GM12878 (cell line): ENCODE measurements at regions not wholly inside any gene's neighbourhood (a gene's known extent, or its start where the extent isn't known, plus 50 kb on each side); places are given as distances from the start of the nearest gene placed in this dataset.

Experiments
- ATAC-seq: fragments of 200-7000 bp; cut with Tn5 transposase; 3 replicates; pipeline ENCODE4 v1.9.1; 2020; ENCODE audit warnings: mild to moderate bottlenecking, moderate library complexity
- BruUV-seq: library from RNA; stranded (reverse); fragments of 400-500 nt; replicated peaks from 2 replicates; lab custom pipeline; 2021; lab: Mats Ljungman, UMichigan
- CTCF ChIA-PET: fragments of 300-600 bp; sonication (Branson Sonifier 250); formaldehyde crosslinking; extraction: SDS; loops from one replicate; lab custom pipeline; 2021; ENCODE audit warnings: inconsistent platforms; lab: Yijun Ruan, JAX
- POLR2A ChIA-PET: fragments of 350-600 bp; formaldehyde crosslinking; extraction: SDS; loops from one replicate; lab custom pipeline; 2021; ENCODE audit warnings: inconsistent platforms; lab: Charles Lee
- RAD21 ChIA-PET: fragments of 300-600 bp; sonication (Branson Sonifier 250); formaldehyde crosslinking; loops from one replicate; lab custom pipeline; 2023; ENCODE audit warnings: antibody characterized with exemption; ENCODE audit not compliant: unreplicated experiment; lab: Charles Lee
- SMC1A ChIA-PET: fragments of 300-600 bp; sonication (Branson Sonifier 250); formaldehyde crosslinking; loops from one replicate; lab custom pipeline; 2023; ENCODE audit not compliant: unreplicated experiment, uncharacterized antibody; lab: Charles Lee
- DNase-seq: peaks from one replicate; pipeline ENCODE4 v3.0.0-alpha.2; 2011; ENCODE audit warnings: low read depth, low spot score
- FAIRE-seq: peaks from 3 replicates; lab custom pipeline; 2011; peaks lifted over from hg19 to GRCh38; lab: Jason Lieb, UNC
- H2AFZ ChIP-seq: 2 replicates; pipeline ENCODE4 v1.6.0; 2011; ENCODE audit warnings: low read depth, low read length, control low read depth; ENCODE audit not compliant: control insufficient read depth
- H3K27ac ChIP-seq: 2 replicates; pipeline ENCODE4 v1.5.1; 2011; ENCODE audit warnings: control low read depth; ENCODE audit not compliant: control insufficient read depth, insufficient read depth
- H3K27me3 ChIP-seq, 2 experiments: replicated peaks in 1 of 2; 2 replicates each; pipeline versions ENCODE4 v1.6.0 to v1.6.1; 2011; ENCODE audit warnings: low read length in 1 of 2; ENCODE audit not compliant: control insufficient read depth in 2 of 2, insufficient read depth in 2 of 2
- H3K36me3 ChIP-seq, 2 experiments: 2 replicates each; pipeline ENCODE4 v1.5.1; 2011; ENCODE audit warnings: low read length in 1 of 2; ENCODE audit not compliant: control insufficient read depth in 2 of 2, insufficient read depth in 2 of 2
- H3K4me1 ChIP-seq: 2 replicates; pipeline ENCODE4 v1.6.1; 2011; ENCODE audit warnings: mild to moderate bottlenecking, low read length, moderate library complexity, mixed read lengths; ENCODE audit not compliant: control insufficient read depth, insufficient read depth
- H3K4me2 ChIP-seq: 2 replicates; pipeline ENCODE4 v1.6.0; 2011; ENCODE audit warnings: control low read depth; ENCODE audit not compliant: control insufficient read depth, insufficient read depth
- H3K4me3 ChIP-seq: fragments of 200-600 bp; sonication (generic); 2 replicates; pipeline ENCODE4 v1.5.1; 2016
- H3K79me2 ChIP-seq: 2 replicates; pipeline ENCODE4 v1.6.0; 2011; ENCODE audit warnings: low read length; ENCODE audit not compliant: control insufficient read depth, insufficient read depth
- H3K9ac ChIP-seq: 2 replicates; pipeline ENCODE4 v1.8.0; 2011; ENCODE audit warnings: low read length, control low read depth, mixed read lengths; ENCODE audit not compliant: control insufficient read depth, insufficient read depth
- H3K9me3 ChIP-seq: replicated peaks from 3 replicates; pipeline ENCODE4 v1.5.1; 2011; ENCODE audit warnings: mild to moderate bottlenecking, low read length; ENCODE audit not compliant: control insufficient read depth, insufficient read depth
- H4K20me1 ChIP-seq: 2 replicates; pipeline ENCODE4 v1.6.0; 2011; ENCODE audit not compliant: control insufficient read depth, insufficient read depth
- HCFC1 ChIP-seq: fragments of 150-350 bp; IDR thresholded peaks from 2 replicates; pipeline ENCODE4 v1.6.1; 2014; ENCODE audit warnings: low read length
- HDAC2 ChIP-seq: fragments of 200-600 bp; sonication (generic); IDR thresholded peaks from 2 replicates; pipeline ENCODE4 v1.6.1; 2017
- IKZF2 ChIP-seq, 2 experiments: fragments of 450-650 bp; IDR thresholded peaks; 2 replicates each; pipeline ENCODE4 v1.6.1; 2017; ENCODE audit warnings: mild to moderate bottlenecking in 2 of 2, moderate library complexity in 2 of 2
- IRF4 ChIP-seq: IDR thresholded peaks from 2 replicates; pipeline ENCODE4 v1.6.1; 2011; ENCODE audit warnings: low read depth, low read length
- KLF5 ChIP-seq: fragments of 450-650 bp; IDR thresholded peaks from 2 replicates; pipeline ENCODE4 v1.6.1; 2014; ENCODE audit warnings: mild to moderate bottlenecking; ENCODE audit not compliant: partially characterized antibody
- TCF7 ChIP-seq: IDR thresholded peaks from 2 replicates; pipeline ENCODE4 v1.6.1; 2014; ENCODE audit warnings: antibody characterized with exemption, borderline replicate concordance
- WGBS: methylation state at CpG from one replicate; pipeline ENCODE4 v1.1.6; 2016; ENCODE audit warnings: low lambda C conversion rate; ENCODE audit not compliant: insufficient replicate concordance, insufficient coverage; ENCODE audit errors: missing lambda C conversion rate; 5-methylcytosine and 5-hydroxymethylcytosine counted together
- in situ Hi-C: fragments of 300-500 bp; cut with MboI; formaldehyde crosslinking; loops from 9 replicates; pipeline ENCODE4 v1.14.3; 2018; ENCODE audit warnings: mixed read lengths
- intact Hi-C: fragments of 100-400 bp; cut with micrococcal nuclease; formaldehyde crosslinking; loops from one replicate; pipeline ENCODE4 v1.14.2; 2022; ENCODE audit not compliant: unreplicated experiment
- TF ChIP-seq, protein P1 (sequence below): fragments of 150-350 bp; IDR thresholded peaks from 2 replicates; pipeline ENCODE4 v1.6.1; 2016; ENCODE audit warnings: low read depth, low read length
- TF ChIP-seq, protein P2 (sequence below): IDR thresholded peaks from 2 replicates; pipeline ENCODE4 v1.6.1; 2011; ENCODE audit warnings: borderline replicate concordance, low read depth, mild to moderate bottlenecking, moderate library complexity, mixed read lengths, low read length; ENCODE audit not compliant: insufficient read depth; ENCODE audit errors: extremely low read length
- TF ChIP-seq, protein P3 (sequence below): fragments of 450-650 bp; formaldehyde crosslinking; IDR thresholded peaks from 2 replicates; pipeline ENCODE4 v1.4.0; 2022; ENCODE audit warnings: mild to moderate bottlenecking, moderate library complexity
- TF ChIP-seq, protein P4 (sequence below): fragments of 150-350 bp; IDR thresholded peaks from 2 replicates; pipeline ENCODE4 v1.6.1; 2014; ENCODE audit warnings: mild to moderate bottlenecking, low read depth, low read length
- TF ChIP-seq, protein P5 (sequence below): fragments of 450-650 bp; IDR thresholded peaks from 2 replicates; pipeline ENCODE4 v1.6.1; 2014; ENCODE audit warnings: mild to moderate bottlenecking

DNA sequence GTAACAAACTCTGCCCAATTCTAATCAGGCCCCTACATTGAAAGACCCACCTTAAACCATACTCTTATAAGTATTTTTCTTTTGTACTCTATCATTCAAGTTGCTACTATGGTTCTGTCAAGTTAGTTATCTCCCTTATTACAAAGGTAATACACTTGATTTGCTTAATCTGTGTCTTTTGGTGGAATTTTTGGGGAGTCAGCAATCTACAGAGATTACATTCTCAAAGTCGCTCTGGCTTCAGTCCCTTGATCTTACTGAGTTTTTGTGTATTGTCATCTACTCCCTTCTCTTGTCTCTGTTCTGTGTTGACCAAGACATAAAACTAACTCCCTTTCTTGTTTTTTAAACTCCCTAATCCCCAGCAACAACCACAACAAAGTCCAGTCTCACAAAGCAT, 353.1 kb downstream of the LRIG3 start (continued):
- TF ChIP-seq, protein P1, sequence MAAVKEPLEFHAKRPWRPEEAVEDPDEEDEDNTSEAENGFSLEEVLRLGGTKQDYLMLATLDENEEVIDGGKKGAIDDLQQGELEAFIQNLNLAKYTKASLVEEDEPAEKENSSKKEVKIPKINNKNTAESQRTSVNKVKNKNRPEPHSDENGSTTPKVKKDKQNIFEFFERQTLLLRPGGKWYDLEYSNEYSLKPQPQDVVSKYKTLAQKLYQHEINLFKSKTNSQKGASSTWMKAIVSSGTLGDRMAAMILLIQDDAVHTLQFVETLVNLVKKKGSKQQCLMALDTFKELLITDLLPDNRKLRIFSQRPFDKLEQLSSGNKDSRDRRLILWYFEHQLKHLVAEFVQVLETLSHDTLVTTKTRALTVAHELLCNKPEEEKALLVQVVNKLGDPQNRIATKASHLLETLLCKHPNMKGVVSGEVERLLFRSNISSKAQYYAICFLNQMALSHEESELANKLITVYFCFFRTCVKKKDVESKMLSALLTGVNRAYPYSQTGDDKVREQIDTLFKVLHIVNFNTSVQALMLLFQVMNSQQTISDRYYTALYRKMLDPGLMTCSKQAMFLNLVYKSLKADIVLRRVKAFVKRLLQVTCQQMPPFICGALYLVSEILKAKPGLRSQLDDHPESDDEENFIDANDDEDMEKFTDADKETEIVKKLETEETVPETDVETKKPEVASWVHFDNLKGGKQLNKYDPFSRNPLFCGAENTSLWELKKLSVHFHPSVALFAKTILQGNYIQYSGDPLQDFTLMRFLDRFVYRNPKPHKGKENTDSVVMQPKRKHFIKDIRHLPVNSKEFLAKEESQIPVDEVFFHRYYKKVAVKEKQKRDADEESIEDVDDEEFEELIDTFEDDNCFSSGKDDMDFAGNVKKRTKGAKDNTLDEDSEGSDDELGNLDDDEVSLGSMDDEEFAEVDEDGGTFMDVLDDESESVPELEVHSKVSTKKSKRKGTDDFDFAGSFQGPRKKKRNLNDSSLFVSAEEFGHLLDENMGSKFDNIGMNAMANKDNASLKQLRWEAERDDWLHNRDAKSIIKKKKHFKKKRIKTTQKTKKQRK: no peak
- TF ChIP-seq, protein P2, sequence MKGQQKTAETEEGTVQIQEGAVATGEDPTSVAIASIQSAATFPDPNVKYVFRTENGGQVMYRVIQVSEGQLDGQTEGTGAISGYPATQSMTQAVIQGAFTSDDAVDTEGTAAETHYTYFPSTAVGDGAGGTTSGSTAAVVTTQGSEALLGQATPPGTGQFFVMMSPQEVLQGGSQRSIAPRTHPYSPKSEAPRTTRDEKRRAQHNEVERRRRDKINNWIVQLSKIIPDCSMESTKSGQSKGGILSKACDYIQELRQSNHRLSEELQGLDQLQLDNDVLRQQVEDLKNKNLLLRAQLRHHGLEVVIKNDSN: no peak

DNA sequence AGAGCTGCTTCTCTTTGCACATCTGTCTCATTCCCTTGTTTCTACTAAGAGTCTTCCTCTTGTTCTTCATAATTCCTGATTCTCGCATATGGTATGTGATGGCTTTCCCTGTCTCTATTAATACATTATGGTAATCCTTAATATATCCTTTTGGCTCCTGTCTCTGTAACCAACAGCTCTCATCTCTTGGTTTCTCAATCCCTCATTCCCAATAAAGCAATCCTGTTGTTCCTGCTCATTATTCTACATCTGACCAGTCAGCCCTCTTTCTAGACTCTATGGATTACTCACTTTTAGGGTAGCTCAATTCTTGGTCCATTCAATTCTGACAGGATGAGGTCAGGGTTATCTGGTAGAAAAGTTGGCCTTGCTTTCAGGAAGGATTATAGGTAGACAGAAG, 349.9 kb downstream of the LRIG3 start:
- Histone ChIP-seq H3K4me2 (no peak overlapping the region), H3K79me2 (no peaks in the 10 kb centered on the region), H3K4me3 (no peak overlapping the region), H3K9ac (no peak overlapping the region), H2AFZ (no peak overlapping the region), H3K27me3 (no peaks in the 10 kb centered on the region), H3K4me1 (no peaks in the 10 kb centered on the region), H3K27ac (no peak overlapping the region), H4K20me1 (no peaks in the 10 kb centered on the region), H3K9me3 (no peaks in the 10 kb centered on the region), H3K36me3 (no peaks in the 10 kb centered on the region)
- ChIA-PET POLR2A (no interaction called here), SMC1A (interaction anchor here (0.7 to 1.5 kb wide), 3 partner anchors 75 to 87 kb away, joined by 3 read pairs; no protein-coding TSS in a partner anchor), CTCF (no interaction called here), RAD21 (no interaction called here)
- in situ Hi-C loops: no loop called here
- DNase-seq (no peak), FAIRE-seq (no peak), ATAC-seq (no peak)
- no TSS peak for BruUV-seq
- WGBS: 90% methylated on average over 1 of the region's 1 CpG
- intact Hi-C loops: no loop called here
- TF ChIP-seq IKZF2 (IDR thresholded peaks at IDR 0.05) (no peak), HCFC1 (no peak), TCF7 (no peak), IRF4 (no peak), KLF5 (no peak), HDAC2 (no peak)
- TF ChIP-seq, protein P3, sequence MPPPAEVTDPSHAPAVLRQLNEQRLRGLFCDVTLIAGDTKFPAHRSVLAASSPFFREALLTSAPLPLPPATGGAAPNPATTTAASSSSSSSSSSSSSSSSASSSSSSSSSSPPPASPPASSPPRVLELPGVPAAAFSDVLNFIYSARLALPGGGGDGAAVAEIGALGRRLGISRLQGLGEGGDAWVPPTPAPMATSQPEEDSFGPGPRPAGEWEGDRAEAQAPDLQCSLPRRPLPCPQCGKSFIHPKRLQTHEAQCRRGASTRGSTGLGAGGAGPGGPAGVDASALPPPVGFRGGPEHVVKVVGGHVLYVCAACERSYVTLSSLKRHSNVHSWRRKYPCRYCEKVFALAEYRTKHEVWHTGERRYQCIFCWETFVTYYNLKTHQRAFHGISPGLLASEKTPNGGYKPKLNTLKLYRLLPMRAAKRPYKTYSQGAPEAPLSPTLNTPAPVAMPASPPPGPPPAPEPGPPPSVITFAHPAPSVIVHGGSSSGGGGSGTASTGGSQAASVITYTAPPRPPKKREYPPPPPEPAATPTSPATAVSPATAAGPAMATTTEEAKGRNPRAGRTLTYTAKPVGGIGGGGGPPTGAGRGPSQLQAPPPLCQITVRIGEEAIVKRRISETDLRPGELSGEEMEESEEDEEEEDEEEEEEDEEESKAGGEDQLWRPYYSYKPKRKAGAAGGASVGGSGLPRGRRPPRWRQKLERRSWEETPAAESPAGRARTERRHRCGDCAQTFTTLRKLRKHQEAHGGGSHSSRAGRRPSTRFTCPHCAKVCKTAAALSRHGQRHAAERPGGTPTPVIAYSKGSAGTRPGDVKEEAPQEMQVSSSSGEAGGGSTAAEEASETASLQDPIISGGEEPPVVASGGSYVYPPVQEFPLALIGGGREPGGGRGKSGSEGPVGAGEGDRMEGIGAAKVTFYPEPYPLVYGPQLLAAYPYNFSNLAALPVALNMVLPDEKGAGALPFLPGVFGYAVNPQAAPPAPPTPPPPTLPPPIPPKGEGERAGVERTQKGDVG (CRISPR knock-in tag): no peak
- TF ChIP-seq, protein P4, sequence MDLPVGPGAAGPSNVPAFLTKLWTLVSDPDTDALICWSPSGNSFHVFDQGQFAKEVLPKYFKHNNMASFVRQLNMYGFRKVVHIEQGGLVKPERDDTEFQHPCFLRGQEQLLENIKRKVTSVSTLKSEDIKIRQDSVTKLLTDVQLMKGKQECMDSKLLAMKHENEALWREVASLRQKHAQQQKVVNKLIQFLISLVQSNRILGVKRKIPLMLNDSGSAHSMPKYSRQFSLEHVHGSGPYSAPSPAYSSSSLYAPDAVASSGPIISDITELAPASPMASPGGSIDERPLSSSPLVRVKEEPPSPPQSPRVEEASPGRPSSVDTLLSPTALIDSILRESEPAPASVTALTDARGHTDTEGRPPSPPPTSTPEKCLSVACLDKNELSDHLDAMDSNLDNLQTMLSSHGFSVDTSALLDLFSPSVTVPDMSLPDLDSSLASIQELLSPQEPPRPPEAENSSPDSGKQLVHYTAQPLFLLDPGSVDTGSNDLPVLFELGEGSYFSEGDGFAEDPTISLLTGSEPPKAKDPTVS: no peak
- TF ChIP-seq, protein P5, sequence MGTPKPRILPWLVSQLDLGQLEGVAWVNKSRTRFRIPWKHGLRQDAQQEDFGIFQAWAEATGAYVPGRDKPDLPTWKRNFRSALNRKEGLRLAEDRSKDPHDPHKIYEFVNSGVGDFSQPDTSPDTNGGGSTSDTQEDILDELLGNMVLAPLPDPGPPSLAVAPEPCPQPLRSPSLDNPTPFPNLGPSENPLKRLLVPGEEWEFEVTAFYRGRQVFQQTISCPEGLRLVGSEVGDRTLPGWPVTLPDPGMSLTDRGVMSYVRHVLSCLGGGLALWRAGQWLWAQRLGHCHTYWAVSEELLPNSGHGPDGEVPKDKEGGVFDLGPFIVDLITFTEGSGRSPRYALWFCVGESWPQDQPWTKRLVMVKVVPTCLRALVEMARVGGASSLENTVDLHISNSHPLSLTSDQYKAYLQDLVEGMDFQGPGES: no peak
